Ishikawa (cell line): ENCODE measurements at regions not wholly inside any gene's neighbourhood (a gene's known extent, or its start where the extent isn't known, plus 50 kb on each side); places are given as distances from the start of the nearest gene placed in this dataset.

Source experiments
- CEBPB ChIP-seq: IDR thresholded peaks from 2 replicates; pipeline ENCODE4 v1.6.1; 2012
- CREB1 ChIP-seq: IDR thresholded peaks from 2 replicates; pipeline ENCODE4 v1.6.1; 2012; ENCODE audit warnings: low read depth
- EGR1 ChIP-seq: IDR thresholded peaks from 2 replicates; pipeline ENCODE4 v1.6.1; 2012
- EP300 ChIP-seq: IDR thresholded peaks from 2 replicates; pipeline ENCODE4 v1.6.1; 2012; ENCODE audit warnings: borderline replicate concordance
- FOXM1 ChIP-seq: IDR thresholded peaks from 2 replicates; pipeline ENCODE4 v1.6.1; 2012; ENCODE audit warnings: low read depth, borderline replicate concordance
- NFIC ChIP-seq: IDR thresholded peaks from 2 replicates; pipeline ENCODE4 v1.6.1; 2012
- RAD21 ChIP-seq: IDR thresholded peaks from 2 replicates; pipeline ENCODE4 v1.6.1; 2012; ENCODE audit warnings: low read depth
- TAF1 ChIP-seq: IDR thresholded peaks from 2 replicates; pipeline ENCODE4 v1.6.1; 2012; ENCODE audit warnings: low read depth, mild to moderate bottlenecking
- TCF12 ChIP-seq: IDR thresholded peaks from 2 replicates; pipeline ENCODE4 v1.6.1; 2012; ENCODE audit warnings: low read depth
- TEAD4 ChIP-seq: IDR thresholded peaks from 2 replicates; pipeline ENCODE4 v1.6.1; 2012
- YY1 ChIP-seq: IDR thresholded peaks from 2 replicates; pipeline ENCODE4 v1.6.1; 2012; ENCODE audit warnings: low read depth
- ZBTB7A ChIP-seq: IDR thresholded peaks from 2 replicates; pipeline ENCODE4 v1.6.1; 2012; ENCODE audit warnings: low read depth
- TF ChIP-seq, protein P1 (sequence below): IDR thresholded peaks from 2 replicates; pipeline ENCODE4 v1.6.1; 2012
- TF ChIP-seq, protein P2 (sequence below): IDR thresholded peaks from 2 replicates; pipeline ENCODE4 v1.6.1; 2012; ENCODE audit warnings: low read depth, mild to moderate bottlenecking
- TF ChIP-seq, protein P3 (sequence below): IDR thresholded peaks from 2 replicates; pipeline ENCODE4 v1.6.1; 2012

DNA sequence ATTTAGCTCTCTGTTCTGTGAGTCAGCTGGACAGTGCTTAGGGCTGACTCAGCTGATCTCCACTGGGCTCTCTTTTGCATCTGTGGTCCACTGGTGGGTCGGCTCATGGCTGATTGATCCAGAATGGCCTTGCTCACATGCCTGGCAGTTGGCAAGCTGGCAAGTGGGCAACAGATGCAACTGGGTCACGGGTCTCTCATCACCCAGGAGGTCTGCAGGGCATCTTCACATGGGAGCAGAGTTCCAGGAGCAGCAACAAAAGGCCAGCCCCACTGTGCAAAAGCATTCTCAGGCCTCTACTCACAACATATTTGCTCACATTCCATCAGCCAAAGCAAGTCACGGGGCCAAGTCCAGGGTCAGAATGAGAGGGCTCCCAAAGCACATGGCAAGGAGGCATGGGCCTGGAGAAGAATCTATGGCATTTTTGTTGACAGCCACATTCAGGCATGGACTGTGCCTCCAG lies 98.8 kb downstream of the OAT start:
- TF ChIP-seq EGR1: no peak
- TF ChIP-seq CEBPB: no peak
- TF ChIP-seq, protein P1, sequence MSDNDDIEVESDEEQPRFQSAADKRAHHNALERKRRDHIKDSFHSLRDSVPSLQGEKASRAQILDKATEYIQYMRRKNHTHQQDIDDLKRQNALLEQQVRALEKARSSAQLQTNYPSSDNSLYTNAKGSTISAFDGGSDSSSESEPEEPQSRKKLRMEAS: no peak
- no peak for TF ChIP-seq FOXM1
- no peak for TF ChIP-seq TAF1
- no peak for TF ChIP-seq TEAD4
- TF ChIP-seq NFIC: no peak
- no peak for TF ChIP-seq RAD21
- TF ChIP-seq, protein P2, sequence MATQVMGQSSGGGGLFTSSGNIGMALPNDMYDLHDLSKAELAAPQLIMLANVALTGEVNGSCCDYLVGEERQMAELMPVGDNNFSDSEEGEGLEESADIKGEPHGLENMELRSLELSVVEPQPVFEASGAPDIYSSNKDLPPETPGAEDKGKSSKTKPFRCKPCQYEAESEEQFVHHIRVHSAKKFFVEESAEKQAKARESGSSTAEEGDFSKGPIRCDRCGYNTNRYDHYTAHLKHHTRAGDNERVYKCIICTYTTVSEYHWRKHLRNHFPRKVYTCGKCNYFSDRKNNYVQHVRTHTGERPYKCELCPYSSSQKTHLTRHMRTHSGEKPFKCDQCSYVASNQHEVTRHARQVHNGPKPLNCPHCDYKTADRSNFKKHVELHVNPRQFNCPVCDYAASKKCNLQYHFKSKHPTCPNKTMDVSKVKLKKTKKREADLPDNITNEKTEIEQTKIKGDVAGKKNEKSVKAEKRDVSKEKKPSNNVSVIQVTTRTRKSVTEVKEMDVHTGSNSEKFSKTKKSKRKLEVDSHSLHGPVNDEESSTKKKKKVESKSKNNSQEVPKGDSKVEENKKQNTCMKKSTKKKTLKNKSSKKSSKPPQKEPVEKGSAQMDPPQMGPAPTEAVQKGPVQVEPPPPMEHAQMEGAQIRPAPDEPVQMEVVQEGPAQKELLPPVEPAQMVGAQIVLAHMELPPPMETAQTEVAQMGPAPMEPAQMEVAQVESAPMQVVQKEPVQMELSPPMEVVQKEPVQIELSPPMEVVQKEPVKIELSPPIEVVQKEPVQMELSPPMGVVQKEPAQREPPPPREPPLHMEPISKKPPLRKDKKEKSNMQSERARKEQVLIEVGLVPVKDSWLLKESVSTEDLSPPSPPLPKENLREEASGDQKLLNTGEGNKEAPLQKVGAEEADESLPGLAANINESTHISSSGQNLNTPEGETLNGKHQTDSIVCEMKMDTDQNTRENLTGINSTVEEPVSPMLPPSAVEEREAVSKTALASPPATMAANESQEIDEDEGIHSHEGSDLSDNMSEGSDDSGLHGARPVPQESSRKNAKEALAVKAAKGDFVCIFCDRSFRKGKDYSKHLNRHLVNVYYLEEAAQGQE: no peak

DNA sequence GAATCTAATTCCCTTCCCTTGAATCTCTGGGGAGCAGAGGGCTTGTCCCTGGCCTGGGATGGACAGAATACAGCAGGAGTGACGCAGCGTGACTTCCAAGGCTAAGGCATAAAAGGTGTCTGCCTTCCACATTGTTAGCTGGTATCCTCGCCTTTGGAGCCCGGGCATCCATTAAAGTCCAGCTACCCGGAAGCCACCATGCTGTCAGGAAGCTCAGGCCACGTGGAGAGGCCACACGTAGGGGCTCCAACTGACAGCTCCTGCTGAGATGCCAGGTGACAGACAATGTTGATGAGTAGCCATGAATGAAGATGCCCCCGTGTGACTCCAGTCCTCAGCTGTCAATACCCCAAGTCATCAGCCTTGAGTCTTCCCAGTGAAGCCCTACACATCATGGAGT lies 99.9 kb downstream of the OAT start:
- TF ChIP-seq TCF12 (no peak), TAF1 (no peak), EP300 (no peak), ZBTB7A (no peak), NFIC (no peak), YY1 (no peak), CREB1 (no peak), EGR1 (no peak), TEAD4 (no peak)
- TF ChIP-seq, protein P3, sequence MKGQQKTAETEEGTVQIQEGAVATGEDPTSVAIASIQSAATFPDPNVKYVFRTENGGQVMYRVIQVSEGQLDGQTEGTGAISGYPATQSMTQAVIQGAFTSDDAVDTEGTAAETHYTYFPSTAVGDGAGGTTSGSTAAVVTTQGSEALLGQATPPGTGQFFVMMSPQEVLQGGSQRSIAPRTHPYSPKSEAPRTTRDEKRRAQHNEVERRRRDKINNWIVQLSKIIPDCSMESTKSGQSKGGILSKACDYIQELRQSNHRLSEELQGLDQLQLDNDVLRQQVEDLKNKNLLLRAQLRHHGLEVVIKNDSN: no peak
- TF ChIP-seq, protein P1: no peak
- TF ChIP-seq, protein P2: no peak

DNA sequence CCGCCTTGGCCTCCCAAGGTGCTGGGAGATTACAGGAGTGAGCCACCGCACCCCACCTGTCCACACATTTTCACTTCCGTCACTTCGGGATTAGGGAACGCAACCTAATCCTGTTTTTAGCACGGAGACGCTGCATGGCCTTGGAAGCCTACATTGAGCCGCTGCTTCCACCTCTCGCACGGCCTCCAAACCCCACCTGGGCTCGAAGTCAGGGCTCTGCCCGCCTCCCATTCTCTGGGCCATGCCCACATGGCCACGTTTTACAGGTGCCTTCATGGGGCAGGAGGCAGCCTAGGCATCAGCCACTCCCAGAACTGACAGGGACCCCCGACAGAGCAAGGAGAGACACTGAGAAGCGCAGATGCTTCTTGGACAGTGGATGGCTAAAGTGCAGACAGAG lies 100.6 kb downstream of the OAT start:
- no peak for TF ChIP-seq CREB1
- TF ChIP-seq YY1: no peak
- TF ChIP-seq TCF12: no peak
- TF ChIP-seq ZBTB7A: no peak
- TF ChIP-seq TAF1: no peak
- TF ChIP-seq TEAD4: no peak
- TF ChIP-seq EP300: no peak
- no peak for TF ChIP-seq EGR1
- no peak for TF ChIP-seq NFIC
- TF ChIP-seq, protein P2: no peak
- TF ChIP-seq, protein P3: no peak
- no peak for TF ChIP-seq FOXM1
- TF ChIP-seq, protein P1: no peak
- no peak for TF ChIP-seq RAD21
- no peak for TF ChIP-seq CEBPB

DNA sequence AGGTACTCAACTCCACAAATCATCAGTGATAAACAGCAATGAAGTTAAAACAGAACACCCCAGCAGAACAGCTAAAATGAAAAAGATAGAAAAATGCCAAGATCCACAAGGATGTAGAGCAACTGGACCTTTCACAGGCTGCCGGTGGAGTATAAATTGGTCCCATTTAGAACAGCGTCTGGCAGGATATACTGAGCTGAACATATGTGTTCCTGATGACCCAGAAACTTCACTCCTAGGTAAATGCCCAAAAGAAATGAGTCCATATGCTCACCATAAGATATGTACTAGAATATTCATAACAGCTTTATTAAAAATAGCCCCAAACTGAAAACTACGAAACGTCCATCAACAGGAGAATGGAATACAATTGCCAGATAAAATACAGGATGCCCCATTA lies 102.4 kb downstream of the OAT start:
- TF ChIP-seq TAF1: no peak
- no peak for TF ChIP-seq YY1
- TF ChIP-seq CEBPB: no peak
- TF ChIP-seq EP300: no peak
- TF ChIP-seq ZBTB7A: no peak
- no peak for TF ChIP-seq RAD21
- TF ChIP-seq TCF12: no peak
- TF ChIP-seq, protein P3: no peak
